Memory B cell (primary cell): ENCODE measurements at regions not wholly inside any gene's neighbourhood (a gene's known extent, or its start where the extent isn't known, plus 50 kb on each side); places are given as distances from the start of the nearest gene placed in this dataset.
"Not testable (repeated sequence)": the region's sequence is repeated elsewhere in the genome, so short reads cannot be mapped to it uniquely, and the experiment has no call there.

Experiments
- ATAC-seq: fragments of 150-1000 bp; cut with Tn5 transposase; 2 replicates; pipeline ENCODE4 v1.10.0; 2021; ENCODE audit warnings: low read depth, mild to moderate bottlenecking, moderate library complexity
- DNase-seq, 2 donors: peaks; one replicate each; pipeline ENCODE4 v3.0.0; 2022; ENCODE audit warnings: low spot score in 2 of 2
- H3K27ac Mint-ChIP-seq: one replicate; pipeline ENCODE4 v1.8.0; 2022; ENCODE audit warnings: mild to moderate bottlenecking, moderate library complexity, mixed read lengths
- H3K27me3 Mint-ChIP-seq: one replicate; pipeline ENCODE4 v1.8.0; 2022; ENCODE audit warnings: mixed read lengths
- H3K36me3 Mint-ChIP-seq: one replicate; pipeline ENCODE4 v1.8.0; 2022; ENCODE audit warnings: mild to moderate bottlenecking, mixed read lengths
- H3K4me1 Mint-ChIP-seq: one replicate; pipeline ENCODE4 v1.8.0; 2022; ENCODE audit warnings: mixed read lengths
- H3K4me3 Mint-ChIP-seq: one replicate; pipeline ENCODE4 v1.8.0; 2022; ENCODE audit warnings: mild to moderate bottlenecking, moderate library complexity, mixed read lengths
- H3K9me3 Mint-ChIP-seq: one replicate; pipeline ENCODE4 v1.8.0; 2022; ENCODE audit warnings: mixed read lengths

GRCh38 chr2:16345231-16345630 is 320.4 kb downstream of the CYRIA start:
- not testable (repeated sequence) for H3K27me3 Mint-ChIP-seq, DNase-seq, H3K9me3 Mint-ChIP-seq, H3K36me3 Mint-ChIP-seq, H3K4me3 Mint-ChIP-seq, ATAC-seq, H3K4me1 Mint-ChIP-seq, H3K27ac Mint-ChIP-seq

DNA sequence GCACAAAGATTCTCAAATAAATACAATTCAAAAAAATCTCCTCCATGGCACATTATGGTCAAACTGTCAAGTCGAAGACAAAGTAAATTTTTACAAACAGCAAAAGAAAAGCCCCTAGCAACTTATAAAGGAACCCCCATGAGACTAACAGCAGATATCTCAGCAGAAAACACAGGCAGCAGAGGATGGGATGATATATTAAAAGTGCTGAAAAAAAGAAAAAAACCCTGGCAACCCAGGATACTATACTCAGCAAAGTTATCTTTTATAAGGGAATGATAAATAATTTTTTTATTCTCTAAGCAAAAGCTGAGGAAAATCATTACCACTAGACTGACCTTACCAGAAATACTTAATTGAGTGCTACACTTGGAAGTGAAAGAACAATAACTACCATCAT is 326.4 kb downstream of the CYRIA start:
- peaks cover 1% of the 10 kb centered on the region for H3K36me3 Mint-ChIP-seq
- no peak for DNase-seq
- peaks cover 12% of the 10 kb centered on the region for H3K9me3 Mint-ChIP-seq
- no peak overlapping the region for H3K4me3 Mint-ChIP-seq
- peaks cover 5% of the 10 kb centered on the region for H3K27me3 Mint-ChIP-seq
- no peaks in the 10 kb centered on the region for H3K4me1 Mint-ChIP-seq
- ATAC-seq, result no peak
- H3K27ac Mint-ChIP-seq, result no peak overlapping the region

- DNase-seq (no peak), ATAC-seq (no peak)
- Mint-ChIP-seq H3K27me3 (peaks cover 5% of the 10 kb centered on the region), H3K4me1 (no peaks in the 10 kb centered on the region), H3K36me3 (peaks cover 1% of the 10 kb centered on the region), H3K4me3 (no peak overlapping the region), H3K9me3 (peaks cover 12% of the 10 kb centered on the region), H3K27ac (no peak overlapping the region)
Measured at GRCh38 chr2:16338026-16338425, 327.6 kb downstream of the CYRIA start.

- ATAC-seq (no peak), DNase-seq (no peak)
- no peaks in the 10 kb centered on the region for H3K4me1 Mint-ChIP-seq
- H3K4me3 Mint-ChIP-seq, result no peak overlapping the region
- peaks cover 1% of the 10 kb centered on the region for H3K36me3 Mint-ChIP-seq
- H3K27ac Mint-ChIP-seq, result no peak overlapping the region
- H3K9me3 Mint-ChIP-seq, result peaks cover 10% of the 10 kb centered on the region
- H3K27me3 Mint-ChIP-seq, result peaks cover 7% of the 10 kb centered on the region
Measured at GRCh38 chr2:16336916-16337315, 328.7 kb downstream of the CYRIA start.

- Mint-ChIP-seq H3K27ac (no peak overlapping the region), H3K36me3 (peaks cover 1% of the 10 kb centered on the region), H3K4me1 (no peaks in the 10 kb centered on the region), H3K4me3 (no peak overlapping the region), H3K9me3 (peaks cover 9% of the 10 kb centered on the region), H3K27me3 (peaks cover 7% of the 10 kb centered on the region)
- no peak for DNase-seq
- ATAC-seq, result no peak
Measured at GRCh38 chr2:16336491-16336890, 329.1 kb downstream of the CYRIA start.

DNA sequence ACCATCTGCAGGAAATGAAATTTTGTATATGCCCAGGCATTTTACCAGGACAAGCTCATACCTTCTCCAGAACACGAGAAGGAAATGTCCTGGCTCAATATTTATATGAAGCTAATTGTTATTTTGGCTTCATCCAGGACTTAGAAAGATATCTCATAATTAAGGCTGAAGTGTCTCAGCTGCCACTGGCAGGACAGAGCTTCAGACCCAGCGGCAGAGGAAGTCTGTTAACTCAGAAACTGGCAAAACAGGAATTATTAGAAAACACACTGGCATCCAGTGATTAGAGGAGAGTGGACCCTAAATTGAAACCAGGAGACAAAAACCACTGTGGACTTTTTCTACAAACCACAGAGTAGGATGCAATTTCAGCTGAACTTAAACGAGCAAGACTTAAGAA is 329.7 kb downstream of the CYRIA start:
- H3K27me3 Mint-ChIP-seq, result peaks cover 7% of the 10 kb centered on the region
- no peak overlapping the region for H3K4me3 Mint-ChIP-seq
- no peak overlapping the region for H3K27ac Mint-ChIP-seq
- ATAC-seq, result no peak
- H3K4me1 Mint-ChIP-seq, result no peaks in the 10 kb centered on the region
- DNase-seq, result no peak
- H3K36me3 Mint-ChIP-seq, result peaks cover 1% of the 10 kb centered on the region
- H3K9me3 Mint-ChIP-seq, result peaks cover 9% of the 10 kb centered on the region

DNA sequence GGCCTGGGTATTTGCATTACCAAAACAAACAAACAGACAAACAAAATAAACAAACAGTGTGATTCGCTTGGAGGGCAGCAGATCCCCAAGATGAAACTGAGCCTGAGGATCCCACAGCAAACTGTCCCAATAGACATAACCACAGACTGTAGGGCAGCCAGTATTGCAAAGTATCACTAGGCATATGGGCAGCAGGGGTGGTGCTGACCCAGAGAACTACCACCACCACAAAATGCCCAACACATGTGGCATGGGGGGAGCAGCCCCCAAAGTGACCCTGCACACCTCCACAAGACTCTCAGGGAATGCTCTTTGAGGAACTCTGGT is 330.1 kb downstream of the CYRIA start:
- Mint-ChIP-seq H3K9me3 (peaks cover 9% of the 10 kb centered on the region), H3K27me3 (peaks cover 9% of the 10 kb centered on the region), H3K36me3 (peaks cover 1% of the 10 kb centered on the region), H3K27ac (no peak overlapping the region), H3K4me1 (no peaks in the 10 kb centered on the region), H3K4me3 (no peak overlapping the region)
- ATAC-seq (no peak), DNase-seq (no peak)

DNA sequence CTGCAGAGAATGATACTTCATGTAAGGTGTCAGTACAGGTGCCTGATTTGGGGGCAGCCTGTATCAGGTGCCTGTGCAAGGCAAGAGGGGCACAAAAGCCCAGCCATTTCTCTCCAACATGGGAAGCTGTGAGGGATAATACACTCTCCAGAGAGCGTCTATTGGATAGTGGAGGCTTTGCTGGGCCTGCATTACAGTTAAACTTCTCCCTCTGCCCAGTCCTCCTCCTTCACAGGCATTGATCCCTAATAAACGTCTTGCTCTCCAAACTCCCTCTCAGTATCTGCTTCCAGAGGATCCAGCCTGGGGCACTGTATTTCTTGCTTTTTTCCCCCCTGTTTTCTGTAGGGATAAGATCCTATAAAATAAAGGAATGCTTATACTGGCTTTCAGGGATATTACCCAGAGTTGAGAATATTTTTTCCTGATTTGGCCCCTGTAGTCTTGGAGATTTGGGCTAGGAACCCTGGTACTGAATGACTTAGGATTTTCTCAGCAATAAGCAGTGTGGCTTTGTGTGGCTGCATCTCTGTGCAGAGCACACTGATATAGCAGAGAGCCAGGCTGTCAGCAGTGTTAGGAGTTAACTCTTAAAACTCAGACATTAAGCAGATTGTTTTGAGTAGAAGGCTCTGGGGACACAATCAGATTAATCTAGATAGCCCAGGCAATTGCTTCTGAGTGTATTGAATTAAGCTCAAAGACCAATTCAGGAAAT is 330.6 kb downstream of the CYRIA start:
- H3K27me3 Mint-ChIP-seq, result peaks cover 9% of the 10 kb centered on the region
- ATAC-seq, result no peak

DNA sequence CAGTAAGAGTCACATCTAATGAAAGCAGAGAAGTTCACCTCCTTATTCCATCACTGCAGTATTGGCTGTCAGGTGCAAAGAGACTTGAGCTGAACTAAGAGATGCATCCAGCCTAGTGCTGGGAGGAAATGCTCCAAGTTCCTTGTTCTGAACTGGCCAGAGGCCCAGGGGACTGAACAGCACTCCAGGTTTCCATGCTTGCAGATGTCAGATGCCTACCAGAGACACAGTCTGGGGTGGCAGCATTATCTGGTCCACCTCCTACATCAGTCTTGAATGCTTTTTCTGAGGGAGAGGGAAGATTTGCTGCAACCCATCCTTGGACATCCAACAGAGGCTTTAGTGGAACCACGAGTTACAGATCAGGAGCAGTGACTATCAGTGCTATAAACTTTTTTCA is 331.3 kb downstream of the CYRIA start:
- no peak overlapping the region for H3K4me3 Mint-ChIP-seq
- peaks cover 9% of the 10 kb centered on the region for H3K27me3 Mint-ChIP-seq
- no peak for ATAC-seq
- no peaks in the 10 kb centered on the region for H3K4me1 Mint-ChIP-seq
- no peak overlapping the region for H3K27ac Mint-ChIP-seq
- peaks cover 7% of the 10 kb centered on the region for H3K9me3 Mint-ChIP-seq
- no peaks in the 10 kb centered on the region for H3K36me3 Mint-ChIP-seq
- DNase-seq, result no peak

More for the DNA sequence above, 330.6 kb downstream of the CYRIA start:
- Mint-ChIP-seq H3K27ac (no peak overlapping the region), H3K36me3 (peaks cover 1% of the 10 kb centered on the region), H3K4me3 (no peak overlapping the region), H3K4me1 (no peaks in the 10 kb centered on the region), H3K9me3 (peaks cover 9% of the 10 kb centered on the region)
- DNase-seq, result no peak

- H3K27me3 Mint-ChIP-seq, result peaks cover 9% of the 10 kb centered on the region
- no peaks in the 10 kb centered on the region for H3K4me1 Mint-ChIP-seq
- no peak for DNase-seq
- no peaks in the 10 kb centered on the region for H3K36me3 Mint-ChIP-seq
- H3K4me3 Mint-ChIP-seq, result no peak overlapping the region
- ATAC-seq, result no peak
- no peak overlapping the region for H3K27ac Mint-ChIP-seq
- peaks cover 4% of the 10 kb centered on the region for H3K9me3 Mint-ChIP-seq
Measured at GRCh38 chr2:16333681-16334080, 332.0 kb downstream of the CYRIA start.

GRCh38 chr2:16332681-16333557 is 332.7 kb downstream of the CYRIA start:
- no peak overlapping the region for H3K4me3 Mint-ChIP-seq

DNA sequence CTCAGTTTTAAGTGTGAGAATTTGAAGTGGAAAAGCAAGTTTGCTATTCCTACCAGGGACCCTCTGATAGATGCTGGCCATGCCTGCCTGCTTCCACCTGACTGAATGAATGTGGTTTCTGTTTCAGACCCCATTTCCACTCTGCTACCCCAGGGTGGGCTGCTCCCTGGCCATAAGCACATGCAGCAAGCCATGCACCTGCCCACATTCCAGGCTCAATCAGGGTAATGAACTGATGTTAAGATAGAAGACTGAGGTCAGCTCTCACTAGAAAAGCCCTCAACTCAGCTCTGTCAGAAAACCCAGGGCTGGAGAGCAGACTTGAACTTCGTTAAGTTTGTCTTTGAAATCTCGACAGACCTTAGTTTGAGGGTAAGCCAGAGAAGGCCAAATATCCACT is 333.9 kb downstream of the CYRIA start:
- ATAC-seq, result no peak
- Mint-ChIP-seq H3K27ac (no peak overlapping the region), H3K9me3 (no peaks in the 10 kb centered on the region), H3K4me1 (no peaks in the 10 kb centered on the region), H3K27me3 (peaks cover 5% of the 10 kb centered on the region), H3K36me3 (no peaks in the 10 kb centered on the region), H3K4me3 (no peak overlapping the region)
- no peak for DNase-seq

More at GRCh38 chr2:16332681-16333557, 332.7 kb downstream of the CYRIA start:
- ATAC-seq, result no peak
- Mint-ChIP-seq H3K27me3 (peaks cover 5% of the 10 kb centered on the region), H3K9me3 (no peaks in the 10 kb centered on the region), H3K36me3 (no peaks in the 10 kb centered on the region), H3K27ac (no peak overlapping the region), H3K4me1 (no peaks in the 10 kb centered on the region)
- no peak for DNase-seq

DNA sequence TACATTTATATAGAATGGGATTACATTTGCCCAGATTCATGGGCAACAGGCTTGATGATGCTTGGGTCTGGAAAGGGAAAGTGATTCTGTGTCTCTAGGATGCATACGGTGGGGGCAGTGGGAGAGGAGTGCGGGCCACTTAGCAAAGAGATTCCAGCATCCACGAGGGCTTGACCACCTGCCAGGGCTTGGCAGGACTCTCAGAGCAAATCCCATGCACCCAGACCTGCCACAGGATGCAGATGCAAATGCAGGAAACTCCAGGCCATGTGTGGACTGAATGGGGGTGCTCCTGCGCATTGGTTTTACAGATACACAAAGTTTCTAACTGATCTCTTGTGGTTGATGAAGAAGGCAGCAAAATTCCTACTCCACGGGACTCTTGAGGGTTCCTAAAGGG is 334.7 kb downstream of the CYRIA start:
- Mint-ChIP-seq H3K9me3 (no peaks in the 10 kb centered on the region), H3K27me3 (peaks cover 5% of the 10 kb centered on the region), H3K36me3 (no peaks in the 10 kb centered on the region), H3K4me1 (no peaks in the 10 kb centered on the region), H3K4me3 (no peak overlapping the region), H3K27ac (no peak overlapping the region)
- DNase-seq, result no peak
- ATAC-seq, result no peak

DNA sequence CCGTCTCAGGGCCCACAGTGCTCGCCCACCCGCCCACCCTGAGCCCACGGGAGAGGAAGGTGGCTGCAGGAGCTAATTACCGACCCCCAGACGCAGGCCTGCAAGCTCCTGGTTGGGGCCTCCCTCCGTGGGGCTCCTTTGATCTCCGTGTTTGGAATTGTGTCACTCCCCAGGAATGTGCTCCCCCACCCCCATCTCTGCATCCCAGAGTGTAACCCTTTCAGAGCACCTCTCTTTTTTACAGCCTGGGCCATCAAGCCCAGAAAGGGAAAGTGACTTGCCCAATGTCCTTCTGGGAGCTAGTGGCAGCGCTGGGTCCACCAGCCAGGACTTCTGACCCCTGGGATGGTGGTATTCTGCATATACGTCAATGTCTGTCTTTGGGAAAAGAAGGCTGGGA is 335.1 kb downstream of the CYRIA start:
- Mint-ChIP-seq H3K27ac (no peak overlapping the region), H3K9me3 (no peaks in the 10 kb centered on the region)

More for the DNA sequence above, 335.1 kb downstream of the CYRIA start:
- no peaks in the 10 kb centered on the region for H3K4me1 Mint-ChIP-seq
- no peaks in the 10 kb centered on the region for H3K36me3 Mint-ChIP-seq
- no peak for DNase-seq
- H3K4me3 Mint-ChIP-seq, result no peak overlapping the region
- H3K27me3 Mint-ChIP-seq, result peaks cover 5% of the 10 kb centered on the region
- no peak for ATAC-seq
